NK-92 treated with Interleukin-12 subunit alpha and Interleukin-12 subunit beta, amount 100 ng/mL, for 24 hours (cell line): ENCODE measurements at regions not wholly inside any gene's neighbourhood (a gene's known extent, or its start where the extent isn't known, plus 50 kb on each side); places are given as distances from the start of the nearest gene placed in this dataset.

Source experiments
- DNase-seq: peaks from one replicate; lab custom pipeline; 2025; lab: John Stamatoyannopoulos, UW

GRCh38 chr3:24596626-24597025 is 102.0 kb upstream of the THRB start:
- DNase-seq: no peak

- no peak for DNase-seq
Measured at GRCh38 chr3:24598695-24599470, 104.2 kb upstream of the THRB start.

- DNase-seq: no peak
Measured at GRCh38 chr3:24601066-24601939, 106.7 kb upstream of the THRB start.

GRCh38 chr3:24604215-24604614 is 109.6 kb upstream of the THRB start:
- DNase-seq: no peak

GRCh38 chr3:24605511-24606028 is 110.9 kb upstream of the THRB start:
- DNase-seq: no peak

- no peak for DNase-seq
Measured at GRCh38 chr3:24607281-24607680, 112.6 kb upstream of the THRB start.

GRCh38 chr3:24608701-24609390 is 114.2 kb upstream of the THRB start:
- no peak for DNase-seq

- no peak for DNase-seq
Measured at GRCh38 chr3:24614359-24614758, 119.7 kb upstream of the THRB start.

GRCh38 chr3:24615177-24615576 is 120.5 kb upstream of the THRB start:
- DNase-seq: no peak

- DNase-seq: no peak
Measured at GRCh38 chr3:24616110-24616829, 121.6 kb upstream of the THRB start.

- DNase-seq: no peak
Measured at GRCh38 chr3:24622138-24622537, 127.5 kb upstream of the THRB start.

GRCh38 chr3:24622696-24623225 is 128.1 kb upstream of the THRB start:
- DNase-seq: no peak

- DNase-seq: no peak
Measured at GRCh38 chr3:24623657-24624056, 129.0 kb upstream of the THRB start.

- no peak for DNase-seq
Measured at GRCh38 chr3:24624938-24625681, 130.5 kb upstream of the THRB start.

- no peak for DNase-seq
Measured at GRCh38 chr3:24628523-24629258, 134.0 kb upstream of the THRB start.

- DNase-seq: no peak
Measured at GRCh38 chr3:24631481-24631880, 136.8 kb upstream of the THRB start.

GRCh38 chr3:24639061-24639460 is 144.4 kb upstream of the THRB start:
- DNase-seq: no peak

GRCh38 chr3:24639481-24640329 is 145.1 kb upstream of the THRB start:
- DNase-seq: no peak

GRCh38 chr3:24640330-24640877 is 145.8 kb upstream of the THRB start:
- no peak for DNase-seq
